SU-DHL-6 (cell line): ENCODE measurements at regions not wholly inside any gene's neighbourhood (a gene's known extent, or its start where the extent isn't known, plus 50 kb on each side); places are given as distances from the start of the nearest gene placed in this dataset.

Experiments used
- H2AFZ ChIP-seq: fragments of 200-600 bp; sonication (generic); 2 replicates; pipeline ENCODE4 v1.6.1; 2014; ENCODE audit warnings: low read depth, mild to moderate bottlenecking, moderate library complexity, mixed read lengths, antibody characterized with exemption, low read length; ENCODE audit not compliant: severe bottlenecking
- H3F3A ChIP-seq: fragments of 200-600 bp; shearing (Covaris generic); 2 replicates; pipeline ENCODE4 v1.6.0; 2016; ENCODE audit warnings: antibody characterized with exemption, mild to moderate bottlenecking; ENCODE audit not compliant: insufficient read depth
- H3K27ac ChIP-seq: fragments of 200-600 bp; sonication (generic); 2 replicates; pipeline ENCODE4 v1.5.1; 2016; ENCODE audit warnings: low read depth, mild to moderate bottlenecking, low read length, moderate library complexity, mixed read lengths
- H3K27me3 ChIP-seq: fragments of 200-600 bp; sonication (generic), shearing (Covaris generic); 2 replicates; pipeline ENCODE4 v1.6.0; 2014; ENCODE audit warnings: mild to moderate bottlenecking, low read length
- H3K36me3 ChIP-seq: fragments of 200-600 bp; sonication (generic); 2 replicates; pipeline ENCODE4 v1.6.1; 2014; ENCODE audit warnings: mild to moderate bottlenecking, low read length, mixed read lengths
- H3K4me2 ChIP-seq: fragments of 300-600, 200-600 bp; shearing (Covaris generic), sonication (generic); 2 replicates; pipeline ENCODE4 v1.6.0; 2014; ENCODE audit warnings: low read length, low read depth, mild to moderate bottlenecking; ENCODE audit not compliant: poor library complexity, severe bottlenecking
- H3K4me3 ChIP-seq: fragments of 200-600 bp; sonication (generic); 2 replicates; pipeline ENCODE4 v1.5.1; 2014; ENCODE audit warnings: antibody characterized with exemption, low read length, mild to moderate bottlenecking, mixed read lengths; ENCODE audit not compliant: insufficient read depth, poor library complexity, severe bottlenecking
- H3K79me2 ChIP-seq: fragments of 200-600 bp; sonication (generic); 2 replicates; pipeline ENCODE4 v1.6.1; 2014; ENCODE audit warnings: mild to moderate bottlenecking, low read length, moderate library complexity; ENCODE audit not compliant: insufficient read depth
- H3K9ac ChIP-seq: fragments of 200-600 bp; sonication (generic); 2 replicates; pipeline ENCODE4 v1.7.0; 2014; ENCODE audit warnings: mild to moderate bottlenecking, low read length
- H3K9me2 ChIP-seq: fragments of 200-600 bp; sonication (generic); replicated peaks from 2 replicates; pipeline ENCODE4 v1.6.1; 2014; ENCODE audit warnings: low read length; ENCODE audit not compliant: insufficient read depth
- H3K9me3 ChIP-seq: fragments of 200-600 bp; sonication (generic); 2 replicates; pipeline ENCODE4 v1.6.1; 2014; ENCODE audit warnings: low read length, mixed read lengths; ENCODE audit not compliant: insufficient read depth
- H4K20me1 ChIP-seq: fragments of 200-600 bp; sonication (generic); 2 replicates; pipeline ENCODE4 v1.6.1; 2014; ENCODE audit warnings: low read depth, mild to moderate bottlenecking, antibody characterized with exemption, low read length, moderate library complexity, mixed read lengths
- CTCF ChIP-seq: fragments of 200-600 bp; sonication (generic); IDR thresholded peaks from one replicate; pipeline ENCODE4 v1.5.1; 2017; ENCODE audit warnings: antibody characterized with exemption, mild to moderate bottlenecking, low read length, moderate library complexity; ENCODE audit not compliant: insufficient read depth, poor library complexity, severe bottlenecking
- EZH2phosphoT487 ChIP-seq: fragments of 200-600 bp; sonication (generic), shearing (Covaris generic); conservative IDR thresholded peaks from 2 replicates; pipeline ENCODE4 v1.6.1; 2018; ENCODE audit warnings: mild to moderate bottlenecking, antibody characterized with exemption, low read length, moderate library complexity, mixed read lengths

DNA sequence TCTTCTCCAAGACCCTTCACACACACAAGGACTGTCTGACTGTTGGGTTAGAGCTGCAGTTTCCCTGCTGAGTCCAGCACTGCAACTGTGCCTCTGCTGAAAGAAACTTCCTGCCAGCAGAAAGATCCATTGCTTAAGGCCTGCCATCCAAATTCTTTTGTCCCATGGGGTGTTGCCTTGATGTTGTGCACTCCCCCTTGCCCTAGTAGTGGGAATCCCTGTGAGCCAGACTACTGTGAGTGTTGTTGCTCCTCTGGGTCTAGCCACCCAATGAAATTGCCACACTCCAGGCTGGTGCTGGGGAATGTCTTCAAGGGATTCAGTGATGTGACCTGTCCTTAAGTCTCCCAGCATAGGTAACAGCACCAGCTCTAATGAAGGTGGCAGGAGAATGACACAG lies 166.6 kb upstream of the PDE3A start:
- Histone ChIP-seq H3F3A (no peaks in the 10 kb centered on the region), H4K20me1 (no peaks in the 10 kb centered on the region), H3K27ac (no peak overlapping the region), H3K9ac (no peak overlapping the region), H3K9me2 (no peaks in the 10 kb centered on the region), H3K4me3 (no peak overlapping the region), H3K4me2 (no peak overlapping the region), H3K36me3 (no peaks in the 10 kb centered on the region), H3K79me2 (no peaks in the 10 kb centered on the region), H3K9me3 (no peaks in the 10 kb centered on the region), H3K27me3 (no peaks in the 10 kb centered on the region), H2AFZ (no peak overlapping the region)
- TF ChIP-seq EZH2phosphoT487 (no peak), CTCF (no peak)

GRCh38 chr12:20205854-20206253 lies 162.5 kb upstream of the PDE3A start:
- no peaks in the 10 kb centered on the region for H3K79me2 ChIP-seq
- H2AFZ ChIP-seq = no peak overlapping the region
- H3K9me3 ChIP-seq = no peaks in the 10 kb centered on the region
- no peak overlapping the region for H3K4me3 ChIP-seq
- H3K27me3 ChIP-seq = no peaks in the 10 kb centered on the region
- no peaks in the 10 kb centered on the region for H4K20me1 ChIP-seq
- no peak overlapping the region for H3K4me2 ChIP-seq
- H3K9ac ChIP-seq = no peak overlapping the region
- no peaks in the 10 kb centered on the region for H3K36me3 ChIP-seq
- no peak overlapping the region for H3K27ac ChIP-seq
- H3F3A ChIP-seq = no peaks in the 10 kb centered on the region
- no peaks in the 10 kb centered on the region for H3K9me2 ChIP-seq
- TF ChIP-seq CTCF = no peak
- TF ChIP-seq EZH2phosphoT487 = no peak

DNA sequence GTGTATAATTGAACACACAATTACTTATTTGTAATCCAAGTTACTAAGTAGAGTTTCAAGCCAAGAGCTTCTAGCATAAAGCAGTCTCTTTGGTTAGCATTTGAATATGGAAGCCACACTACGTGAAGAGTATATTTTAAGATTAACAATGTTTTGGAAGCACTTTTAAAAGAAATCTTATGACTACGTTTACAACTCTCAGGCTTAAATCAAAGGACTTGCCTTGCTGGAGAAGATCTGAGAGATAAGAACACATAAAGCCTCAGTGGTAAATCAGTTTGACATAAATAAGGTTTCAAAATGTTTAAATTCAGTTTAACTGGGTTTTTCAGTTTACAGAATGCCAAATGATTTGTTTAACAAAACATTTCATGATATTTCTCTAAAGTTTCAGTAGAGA lies 161.9 kb upstream of the PDE3A start:
- H3K9me2 ChIP-seq = no peaks in the 10 kb centered on the region
- H3F3A ChIP-seq = no peaks in the 10 kb centered on the region
- H3K36me3 ChIP-seq = no peaks in the 10 kb centered on the region
- H3K4me2 ChIP-seq = no peak overlapping the region
- H3K4me3 ChIP-seq = no peak overlapping the region
- no peaks in the 10 kb centered on the region for H4K20me1 ChIP-seq
- H3K27ac ChIP-seq = no peak overlapping the region
- H3K9ac ChIP-seq = no peak overlapping the region
- TF ChIP-seq EZH2phosphoT487 = no peak
- no peak for TF ChIP-seq CTCF
- H2AFZ ChIP-seq = no peak overlapping the region
- no peaks in the 10 kb centered on the region for H3K79me2 ChIP-seq
- H3K27me3 ChIP-seq = no peaks in the 10 kb centered on the region
- no peaks in the 10 kb centered on the region for H3K9me3 ChIP-seq
